SHP77 treated with DMSO at 0.1 percent for 48 hours (cell line): ENCODE measurements at regions not wholly inside any gene's neighbourhood (a gene's known extent, or its start where the extent isn't known, plus 50 kb on each side); places are given as distances from the start of the nearest gene placed in this dataset.

ENCODE experiments used
- DNase-seq: peaks from one replicate; lab custom pipeline; 2025; lab: John Stamatoyannopoulos, UW

DNA sequence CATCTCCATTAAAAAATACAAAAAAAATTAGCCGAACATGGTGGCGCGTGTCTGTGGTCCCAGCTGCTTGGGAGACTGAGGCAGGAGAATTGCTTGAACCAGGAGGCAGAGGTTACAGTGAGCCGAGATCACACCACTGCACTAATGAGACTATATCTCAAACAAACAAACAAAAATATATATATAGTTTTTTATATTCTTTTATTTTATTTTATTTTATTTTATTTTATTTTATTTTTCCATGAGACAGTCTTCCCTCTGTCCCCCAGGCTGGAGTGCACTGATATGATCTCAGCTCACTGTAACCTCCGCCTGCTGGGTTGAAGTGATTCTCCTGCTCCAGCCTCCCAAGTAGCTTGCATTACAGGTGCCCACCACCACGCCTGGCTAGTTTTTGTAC, 79.5 kb downstream of the IRF2BPL start:
- no peak for DNase-seq

DNA sequence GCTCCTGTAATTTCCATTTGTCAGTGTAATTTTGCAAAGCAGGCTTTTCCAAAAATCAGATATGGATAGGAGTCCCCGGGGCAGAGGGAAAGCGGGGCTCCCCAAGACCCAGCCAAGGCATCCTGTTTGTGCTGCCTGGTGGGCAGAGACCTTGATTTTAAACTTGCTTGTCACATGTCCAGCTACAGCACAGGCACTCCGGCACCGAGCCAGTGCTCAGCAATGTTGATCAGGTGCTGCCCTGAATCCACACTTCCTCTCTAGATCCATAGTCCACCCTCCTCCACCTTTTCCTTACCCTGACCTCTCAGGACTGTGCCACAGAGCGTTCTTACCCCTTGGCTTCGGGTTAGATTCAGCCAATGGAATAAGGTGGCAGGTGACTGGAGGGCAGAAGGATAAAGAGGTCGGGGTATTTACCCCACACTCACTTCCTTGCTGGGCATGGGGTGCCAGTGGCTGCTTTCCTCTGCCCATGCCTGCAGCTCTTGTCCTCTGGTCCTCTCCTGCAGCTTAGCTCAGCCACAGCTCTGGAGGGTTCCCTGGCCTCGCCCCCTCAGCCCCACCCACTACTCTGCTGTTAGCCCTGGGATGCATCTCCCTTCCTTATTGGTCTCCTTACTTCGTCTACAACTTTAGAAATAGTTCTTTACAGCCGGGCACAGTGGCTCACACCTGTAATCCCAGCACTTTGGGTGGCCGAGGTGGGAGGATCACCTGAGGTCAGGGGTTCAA, 80.1 kb downstream of the IRF2BPL start:
- no peak for DNase-seq

- DNase-seq: no peak
These were observed 80.7 kb downstream of the IRF2BPL start for GRCh38 chr14:76947838-76948184.

DNA sequence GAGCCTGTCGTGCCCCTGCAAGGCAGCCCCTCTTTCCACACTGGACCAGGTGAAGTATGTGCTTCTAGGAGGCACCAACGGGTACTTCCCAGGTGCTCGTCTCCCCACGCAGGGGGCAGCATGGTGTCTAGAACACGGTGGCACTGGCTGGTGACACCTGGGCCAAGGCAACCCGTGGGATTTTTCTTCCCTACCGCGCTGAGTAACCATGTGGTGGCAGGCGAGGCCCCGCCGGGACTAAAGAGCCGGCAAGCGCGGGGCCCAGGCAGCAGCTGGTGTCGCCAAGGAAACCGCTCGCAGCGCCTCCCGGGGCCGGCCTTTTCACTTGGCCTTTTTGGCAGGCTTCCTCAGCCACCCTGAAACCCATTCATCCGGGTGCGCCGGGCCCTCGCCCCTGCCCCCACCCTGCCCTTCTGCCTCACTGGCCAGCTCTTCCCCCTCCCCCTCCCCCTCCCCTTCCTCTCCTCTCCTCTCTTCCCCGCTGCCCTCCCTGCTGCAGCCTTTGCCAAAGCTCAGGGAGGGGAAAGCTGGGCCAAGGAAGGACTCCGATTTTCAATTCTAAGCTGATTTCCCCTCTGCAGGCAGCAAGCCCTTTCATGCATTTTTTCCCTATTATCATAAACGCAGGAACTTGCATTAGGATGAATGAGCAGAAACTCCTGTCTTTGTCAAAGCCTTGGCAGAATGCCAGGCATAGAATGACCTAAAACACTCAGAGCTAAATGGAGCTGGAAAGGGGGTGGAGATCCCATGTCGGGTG, 81.2 kb downstream of the IRF2BPL start:
- peak; percentile 90 for DNase-seq

DNA sequence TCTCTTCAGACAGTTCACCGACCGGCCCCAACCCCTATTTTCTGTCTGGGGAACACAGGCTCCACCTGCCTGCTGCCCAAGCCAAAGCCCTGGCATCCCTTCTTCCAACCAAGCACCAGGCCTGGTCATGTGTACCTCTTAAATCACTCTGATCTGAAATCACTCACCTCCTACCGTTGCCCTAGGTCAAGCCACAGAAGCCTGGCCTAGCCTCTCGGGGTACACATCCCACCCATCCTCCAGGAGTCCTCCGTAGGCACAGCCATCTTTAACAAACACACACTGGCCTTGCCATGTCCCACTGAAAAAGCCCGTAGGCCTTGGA, 81.8 kb downstream of the IRF2BPL start:
- no peak for DNase-seq

GRCh38 chr14:76943072-76943471, 85.4 kb downstream of the IRF2BPL start:
- no peak for DNase-seq

- no peak for DNase-seq
These were observed 86.3 kb downstream of the IRF2BPL start for GRCh38 chr14:76941946-76942805.

- DNase-seq: no peak
These were observed 87.0 kb downstream of the IRF2BPL start for GRCh38 chr14:76941544-76941943.

DNA sequence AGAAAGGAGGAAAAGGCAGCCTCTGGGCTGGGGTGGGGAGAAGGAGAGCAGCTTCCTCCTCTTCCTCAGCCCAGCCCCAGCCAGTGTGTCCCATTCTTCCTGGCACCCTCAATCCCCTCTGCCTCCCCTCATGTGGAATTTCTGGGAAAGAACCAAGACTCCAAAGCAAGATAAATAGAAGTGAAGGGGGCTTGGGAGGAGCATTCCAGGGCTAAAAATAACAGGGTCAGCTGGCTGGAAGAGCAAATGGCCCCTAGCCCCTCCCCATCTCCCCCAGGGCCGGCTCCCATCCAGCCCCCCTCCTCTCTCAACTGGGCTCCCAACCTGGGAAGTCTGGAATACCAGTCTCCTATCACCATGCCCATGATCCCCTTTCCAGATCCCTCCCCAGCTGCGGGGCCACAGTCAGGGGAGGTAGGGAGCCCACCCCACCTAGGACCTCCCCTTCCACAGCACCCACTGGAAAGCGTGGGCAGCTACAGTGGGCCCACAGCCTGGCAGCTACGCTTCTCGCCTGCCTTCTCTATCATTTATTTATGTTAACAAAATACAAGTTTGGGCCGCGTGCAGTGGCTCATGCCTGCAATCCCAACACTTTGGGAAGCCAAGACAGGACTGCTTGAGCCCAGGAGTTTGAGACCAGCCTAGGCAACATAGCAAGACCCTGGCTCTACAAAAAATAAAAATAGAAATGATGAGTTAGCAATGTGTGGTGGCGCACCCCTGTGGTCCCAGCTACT, 88.3 kb downstream of the IRF2BPL start:
- no peak for DNase-seq

DNA sequence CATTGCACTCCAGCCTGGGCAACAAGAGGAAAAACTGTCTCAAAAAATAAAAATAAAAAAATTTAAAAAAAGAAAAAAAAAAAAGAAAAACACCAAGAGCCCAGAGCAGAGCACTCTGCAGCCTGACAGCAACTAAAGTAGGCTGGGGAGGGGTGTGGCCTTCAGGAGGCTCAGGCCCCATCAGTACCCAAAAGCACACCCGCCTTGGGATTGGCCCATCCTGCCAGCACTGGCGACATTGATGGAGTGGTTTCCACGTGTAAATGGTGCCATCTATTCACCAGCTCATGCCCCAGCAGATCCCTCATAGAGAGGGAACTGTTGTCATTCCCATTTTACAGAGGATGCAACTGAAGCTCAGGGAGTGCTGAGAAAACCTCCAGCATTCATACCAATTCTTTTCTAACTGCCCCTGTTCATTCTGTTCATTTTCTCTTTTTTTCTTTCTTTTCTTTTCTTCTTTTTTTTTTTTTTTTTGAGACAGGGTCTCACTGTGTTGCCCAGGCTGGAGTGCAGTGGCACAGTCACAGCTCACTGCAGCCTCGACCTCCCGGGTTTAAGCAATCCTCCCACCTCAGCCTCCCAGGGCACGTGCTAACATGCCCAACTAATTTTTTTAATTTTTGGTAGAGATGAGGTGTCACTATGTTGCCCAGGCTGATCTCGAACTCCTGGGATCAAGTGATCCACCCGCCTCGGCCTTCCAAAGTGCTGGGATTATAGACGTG, 89.3 kb downstream of the IRF2BPL start:
- no peak for DNase-seq

DNA sequence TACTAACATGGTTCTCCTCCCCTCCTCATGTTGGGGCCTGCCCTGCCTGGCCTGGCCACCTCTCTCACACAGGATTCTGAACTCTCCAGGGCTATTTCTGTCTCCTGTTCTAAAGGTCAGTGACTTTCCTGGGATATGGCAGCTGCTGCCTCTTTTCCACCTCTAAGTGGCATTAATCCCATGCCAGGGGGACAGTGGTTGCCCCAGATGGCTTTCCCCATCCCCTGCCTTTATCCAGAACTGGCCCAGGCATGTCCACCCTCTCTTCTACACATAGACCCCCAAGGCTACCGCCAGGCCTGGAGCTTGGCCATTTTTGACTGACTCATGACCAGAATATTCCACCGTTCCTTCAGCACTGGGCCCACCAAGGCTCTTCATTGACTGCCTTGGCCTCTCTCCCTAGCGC, 90.4 kb downstream of the IRF2BPL start:
- no peak for DNase-seq

GRCh38 chr14:76937181-76938091, 91.1 kb downstream of the IRF2BPL start:
- no peak for DNase-seq

DNA sequence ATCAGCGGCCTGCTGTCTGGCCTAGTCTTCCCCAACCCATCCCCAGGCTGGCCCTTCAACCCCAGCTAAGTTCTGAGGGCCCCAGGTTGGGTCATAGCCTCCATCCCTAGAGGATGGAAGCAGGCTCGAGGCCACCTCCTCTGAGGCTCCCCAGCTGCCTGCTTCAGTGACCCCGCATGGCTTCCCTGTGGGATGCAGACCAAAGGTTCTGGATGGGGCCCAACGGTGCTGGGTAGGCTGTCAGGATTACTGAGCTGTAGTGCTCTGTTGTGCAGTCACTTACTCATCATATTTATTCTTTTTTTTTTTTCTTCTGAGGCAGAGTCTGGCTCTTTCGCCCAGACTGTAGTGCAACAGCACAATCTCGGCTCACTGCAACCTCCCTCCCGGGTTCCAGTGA, 92.0 kb downstream of the IRF2BPL start:
- DNase-seq: no peak

DNA sequence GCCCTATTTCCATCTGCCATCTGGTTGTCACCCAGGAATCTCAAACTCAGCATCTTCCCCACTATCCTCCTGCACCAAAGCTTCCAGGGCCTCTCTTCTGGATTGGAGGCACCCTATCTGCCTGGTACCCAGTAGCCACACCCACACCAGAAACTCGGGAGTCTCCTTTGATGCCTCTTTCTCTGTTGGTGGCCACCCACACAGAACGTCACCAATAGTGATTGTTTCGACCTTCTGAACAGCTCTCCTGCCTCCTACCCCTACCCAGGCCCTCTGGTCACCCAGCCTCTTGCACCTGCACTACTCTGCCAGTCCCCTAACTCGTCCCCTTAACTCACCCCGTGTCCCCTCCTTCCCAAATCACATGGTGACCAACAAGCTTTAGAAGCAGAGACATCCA, 95.0 kb downstream of the IRF2BPL start:
- DNase-seq: no peak

GRCh38 chr14:76931631-76932402, 96.7 kb downstream of the IRF2BPL start:
- DNase-seq: no peak

GRCh38 chr14:76930549-76930948, 98.0 kb downstream of the IRF2BPL start:
- no peak for DNase-seq

- no peak for DNase-seq
These were observed 98.6 kb downstream of the IRF2BPL start for GRCh38 chr14:76929927-76930326.

DNA sequence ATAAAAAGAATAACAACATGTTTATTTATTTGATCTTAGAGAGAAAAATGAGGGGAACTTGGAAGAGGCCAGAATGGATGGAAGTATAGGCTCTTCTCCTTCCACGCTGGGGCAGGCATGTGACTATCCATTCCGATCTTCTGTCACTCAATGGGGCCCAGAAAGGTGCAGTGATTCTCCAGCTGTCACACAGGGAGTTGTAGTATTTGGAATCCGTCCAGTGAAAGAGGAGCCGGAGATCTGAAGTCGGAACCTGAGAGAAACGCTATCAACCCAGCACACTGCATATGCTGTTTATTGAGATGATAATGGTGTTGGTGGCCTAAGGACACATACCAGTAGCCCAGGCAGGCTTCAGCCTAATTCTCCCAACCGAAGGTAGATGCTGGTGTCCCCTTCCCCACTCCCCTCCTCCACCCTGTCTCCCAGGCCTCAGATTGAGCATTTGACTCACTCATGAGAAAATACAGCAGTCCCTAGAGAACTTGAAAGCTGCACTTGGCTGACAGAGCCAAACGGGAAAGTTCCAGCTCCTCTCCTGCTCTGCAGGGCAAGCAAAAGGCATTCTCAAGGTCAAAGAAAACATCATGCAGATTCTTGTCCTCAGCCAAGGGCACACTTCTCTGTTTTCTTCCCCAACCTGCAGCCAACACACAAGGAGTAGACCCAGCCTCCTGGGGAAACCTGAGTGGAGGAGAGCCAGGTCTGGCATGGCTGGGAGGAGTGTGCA, 100.4 kb downstream of the IRF2BPL start:
- no peak for DNase-seq
